Activated CD8-positive, alpha-beta memory T cell treated with anti-CD3 and anti-CD28 coated beads, Interleukin-2, amount 50 U/mL, for 24 hours (primary cell): ENCODE measurements at regions not wholly inside any gene's neighbourhood (a gene's known extent, or its start where the extent isn't known, plus 50 kb on each side); places are given as distances from the start of the nearest gene placed in this dataset.

Experiments used
- DNase-seq: peaks from one replicate; pipeline ENCODE4 v3.0.0-alpha.2; 2020; ENCODE audit errors: extremely low read depth

- DNase-seq: no peak
These were observed 275.7 kb upstream of the THBS1 start for GRCh38 chr15:39304931-39305728.

DNA sequence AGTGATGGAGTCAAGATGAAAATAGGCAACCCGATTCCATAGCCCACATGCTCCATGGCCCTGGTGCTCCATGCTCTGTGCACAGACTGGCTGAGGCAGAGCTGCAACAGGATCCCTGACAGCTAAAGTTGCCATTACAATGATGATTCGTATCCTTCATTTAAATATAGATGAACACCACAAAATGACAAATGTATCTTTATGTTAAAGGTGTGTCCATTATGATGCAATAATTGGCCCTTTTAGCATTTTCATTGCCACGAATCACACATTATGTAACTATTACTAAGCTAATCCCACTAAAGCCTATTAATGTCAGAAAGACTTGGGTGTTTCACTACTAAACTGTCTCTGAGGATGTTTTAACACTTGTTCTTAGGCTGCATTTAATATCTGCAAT is 270.2 kb upstream of the THBS1 start:
- DNase-seq: no peak

DNA sequence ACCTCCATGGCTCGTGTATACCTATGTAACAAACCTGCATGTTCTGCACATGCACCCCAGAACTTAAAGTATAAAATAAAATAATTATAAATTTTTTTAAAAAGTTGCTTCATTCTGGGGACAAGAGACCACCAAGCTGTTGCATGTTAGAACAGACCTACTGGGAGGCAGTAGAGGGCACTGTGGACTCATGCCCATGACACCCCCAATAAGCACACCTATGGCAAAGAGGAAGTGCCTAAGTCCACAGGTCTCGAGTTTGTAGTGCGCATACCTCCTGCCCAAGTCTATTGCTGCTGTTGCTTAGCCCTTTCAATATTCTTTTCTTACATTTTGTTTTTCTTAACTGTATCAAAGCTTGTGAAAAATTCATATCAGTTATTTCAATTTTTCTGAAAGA is 267.9 kb upstream of the THBS1 start:
- no peak for DNase-seq

- DNase-seq: no peak
These were observed 267.4 kb upstream of the THBS1 start for GRCh38 chr15:39313467-39313866.

GRCh38 chr15:39313881-39314280 is 267.0 kb upstream of the THBS1 start:
- DNase-seq: no peak

GRCh38 chr15:39315206-39315850 is 265.6 kb upstream of the THBS1 start:
- DNase-seq: no peak

GRCh38 chr15:39317225-39317624 is 263.7 kb upstream of the THBS1 start:
- no peak for DNase-seq

GRCh38 chr15:39318231-39318630 is 262.6 kb upstream of the THBS1 start:
- DNase-seq: no peak

- DNase-seq: no peak
These were observed 260.5 kb upstream of the THBS1 start for GRCh38 chr15:39320355-39320754.

DNA sequence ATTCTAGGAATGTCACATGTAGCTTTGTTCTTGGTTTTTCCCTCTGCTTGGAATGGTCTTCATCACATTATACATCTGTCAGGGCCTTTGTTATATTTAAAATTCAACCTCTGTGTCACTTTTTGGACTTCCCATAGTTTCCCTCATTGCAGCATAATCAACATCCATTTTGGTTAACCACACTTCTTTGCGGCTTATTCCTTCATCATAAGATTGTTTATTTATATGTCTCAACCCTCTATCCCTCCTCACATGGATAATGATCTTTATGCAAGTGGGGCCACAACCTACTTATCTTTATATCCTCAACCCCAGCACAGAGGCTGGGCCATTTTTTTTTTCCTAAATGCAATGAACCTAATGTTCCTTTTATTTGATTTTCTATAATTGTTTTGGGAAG is 260.0 kb upstream of the THBS1 start:
- DNase-seq: no peak

DNA sequence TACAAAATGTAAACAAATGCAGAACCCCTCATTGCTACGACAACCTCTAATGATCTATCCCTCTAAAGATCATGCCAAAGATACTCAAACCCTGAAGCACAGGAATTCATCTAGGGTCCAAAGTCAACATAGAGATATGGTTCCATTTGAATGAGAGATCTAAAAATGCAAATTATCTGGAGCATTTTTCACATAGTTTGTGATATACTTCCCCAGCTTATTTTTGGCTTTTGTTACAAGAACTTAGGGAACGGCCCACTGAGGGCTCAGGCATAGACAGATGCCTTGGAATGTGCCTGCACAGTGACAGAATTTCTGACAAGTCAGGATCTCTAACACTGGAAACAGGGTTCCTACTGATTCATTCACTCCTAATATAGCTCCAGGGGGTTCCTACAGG is 258.9 kb upstream of the THBS1 start:
- DNase-seq: no peak

- no peak for DNase-seq
These were observed 257.7 kb upstream of the THBS1 start for GRCh38 chr15:39323157-39323556.

DNA sequence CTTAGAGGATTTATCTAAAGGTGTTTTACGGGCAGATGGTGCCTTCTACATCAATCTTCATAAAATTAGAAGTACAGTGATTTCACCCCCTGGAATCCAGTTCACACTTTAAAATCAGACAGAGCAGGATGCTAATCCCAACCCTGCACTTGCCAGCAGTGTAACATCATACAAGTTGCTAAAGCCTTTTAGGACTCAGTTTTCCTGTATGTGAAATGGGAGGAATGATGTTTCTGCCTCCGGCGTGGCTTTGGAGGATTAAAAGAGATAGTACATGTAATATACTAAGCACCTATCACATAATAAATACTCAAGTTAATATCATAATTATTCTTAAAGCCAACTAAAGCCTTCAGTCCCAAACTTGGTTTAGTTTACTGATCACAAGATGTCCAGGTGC is 257.2 kb upstream of the THBS1 start:
- DNase-seq: no peak

DNA sequence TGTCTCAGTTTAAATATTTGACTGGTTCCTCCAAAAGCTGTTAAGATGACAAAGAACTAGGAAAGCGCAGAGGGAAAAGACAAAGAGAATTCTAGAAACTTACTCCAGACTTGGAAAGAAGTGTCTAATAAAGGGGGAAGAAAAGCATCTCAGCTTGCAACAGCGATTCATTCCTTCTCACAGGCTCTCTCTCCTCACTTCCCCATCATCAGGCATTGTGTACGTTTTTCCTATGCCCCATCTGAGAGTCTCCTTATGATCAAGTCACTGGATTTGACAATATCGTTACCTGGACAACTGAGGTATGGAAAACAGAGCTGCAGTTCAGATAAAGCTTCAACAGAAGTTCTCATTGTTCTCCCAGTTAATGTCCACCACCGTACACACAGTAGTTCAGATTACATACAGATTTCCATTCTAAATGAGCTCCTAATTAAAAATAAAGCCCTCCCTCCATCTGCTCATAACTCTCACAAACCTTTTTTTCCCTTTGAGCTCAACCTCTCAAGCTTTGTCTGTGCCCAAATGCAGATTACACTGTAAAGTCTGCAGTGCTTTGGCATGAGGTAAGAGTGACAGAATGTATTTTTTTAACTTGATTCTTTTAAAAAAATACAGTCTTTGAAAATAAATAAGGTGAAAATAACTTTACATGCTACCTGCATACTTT is 254.4 kb upstream of the THBS1 start:
- DNase-seq: no peak

DNA sequence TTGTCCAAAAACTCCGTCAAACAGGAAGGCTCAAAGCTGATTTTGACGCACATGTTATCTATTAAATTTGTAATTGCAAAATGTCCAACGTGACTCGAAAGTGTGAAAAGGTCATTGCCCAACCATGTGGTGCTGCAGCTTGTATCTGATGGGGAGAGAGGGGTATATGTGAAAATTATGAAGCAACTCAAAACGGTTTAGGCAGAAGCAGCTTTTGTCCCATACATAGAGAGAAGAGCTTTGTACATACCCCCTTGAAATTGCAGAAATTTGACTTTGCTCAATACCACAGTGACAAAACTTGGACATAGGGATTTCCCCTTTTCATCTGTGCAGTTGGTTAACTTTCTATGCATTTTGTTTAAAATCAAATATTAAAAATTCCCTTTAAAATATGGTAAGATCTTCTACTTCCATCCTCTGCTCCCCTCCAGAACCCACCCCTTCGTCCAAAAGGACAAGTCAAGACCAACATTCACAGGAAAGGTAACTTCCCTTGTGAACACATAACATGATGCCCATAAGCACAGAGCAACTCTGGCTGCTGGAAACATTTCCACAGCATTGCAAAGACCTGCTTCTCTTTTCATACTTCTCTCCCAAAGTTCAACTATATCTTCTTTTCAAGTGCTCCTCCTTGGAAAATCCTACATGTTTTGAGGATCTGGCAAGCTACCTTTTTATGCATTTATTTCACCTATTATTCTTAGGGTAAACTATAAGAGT is 253.7 kb upstream of the THBS1 start:
- DNase-seq: no peak

DNA sequence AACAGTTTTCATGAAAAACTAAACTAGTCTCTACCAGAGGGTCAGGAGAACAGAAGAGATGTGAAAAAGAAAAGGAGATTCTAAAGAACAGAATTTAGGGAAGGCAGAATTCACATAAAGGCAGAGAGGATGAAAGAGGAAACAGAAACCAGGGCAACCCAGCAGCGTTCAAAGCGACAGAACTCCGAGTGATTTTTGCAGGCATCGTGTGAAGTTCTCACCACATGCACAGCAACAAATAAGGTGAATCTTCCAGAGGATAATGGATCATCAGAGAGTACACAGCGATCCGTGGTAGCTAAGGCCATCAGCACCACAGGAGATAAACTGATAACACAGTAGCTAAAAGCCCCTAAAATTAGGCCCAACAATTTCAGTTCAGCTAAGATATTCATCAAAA is 250.8 kb upstream of the THBS1 start:
- DNase-seq: no peak

- no peak for DNase-seq
These were observed 249.3 kb upstream of the THBS1 start for GRCh38 chr15:39331584-39331983.

DNA sequence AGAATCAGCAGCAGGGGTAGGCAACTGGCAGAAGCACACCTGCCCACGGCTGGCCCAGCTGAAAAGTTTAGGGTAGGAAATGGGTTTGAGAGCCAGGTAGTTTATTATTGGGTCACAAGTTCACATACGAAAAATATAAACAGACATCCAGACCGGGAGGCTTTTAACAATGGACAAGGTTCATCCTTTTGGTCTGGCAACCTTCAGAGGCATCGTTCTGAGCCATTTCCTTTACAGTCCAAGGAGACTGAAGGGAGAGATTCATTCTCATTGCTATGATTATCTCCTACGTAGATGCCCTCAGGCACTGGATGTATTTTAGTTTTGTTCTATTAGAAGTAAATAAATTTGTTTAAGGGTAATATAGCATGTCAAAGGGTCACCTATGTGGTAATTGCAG is 248.0 kb upstream of the THBS1 start:
- no peak for DNase-seq

GRCh38 chr15:39333393-39333792 is 247.5 kb upstream of the THBS1 start:
- no peak for DNase-seq

- DNase-seq: no peak
These were observed 247.0 kb upstream of the THBS1 start for GRCh38 chr15:39333896-39334295.

DNA sequence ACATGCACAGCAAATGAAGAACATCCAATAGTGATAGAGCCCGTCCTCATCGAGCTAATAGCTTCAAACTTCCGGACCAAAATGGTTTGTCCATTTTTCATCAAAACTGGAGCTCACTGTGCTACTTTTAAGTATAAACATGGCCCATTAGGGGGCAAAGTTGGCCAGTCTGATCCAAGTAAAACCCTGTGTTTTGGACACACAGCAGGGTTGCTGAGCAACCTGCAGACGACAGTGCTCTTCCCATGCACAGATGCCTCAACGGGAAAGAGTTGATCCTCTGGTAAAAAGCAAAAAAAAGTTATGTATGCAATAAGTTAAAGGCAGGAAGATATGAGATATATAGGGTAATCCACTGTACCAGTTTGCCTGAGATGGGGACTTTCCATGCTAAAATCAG is 244.0 kb upstream of the THBS1 start:
- no peak for DNase-seq

GRCh38 chr15:39338251-39338650 is 242.6 kb upstream of the THBS1 start:
- no peak for DNase-seq
